K562 (cell line): ENCODE measurements at regions not wholly inside any gene's neighbourhood (a gene's known extent, or its start where the extent isn't known, plus 50 kb on each side); places are given as distances from the start of the nearest gene placed in this dataset.

Experiments used
- ATF6 ChIP-seq: sonication (generic); formaldehyde crosslinking; IDR thresholded peaks from 2 replicates; pipeline ENCODE4 v1.4.0; 2020; ENCODE audit warnings: mild to moderate bottlenecking, missing genetic modification reagents
- CBX1 ChIP-seq: sonication (generic); IDR thresholded peaks from 2 replicates; pipeline ENCODE4 v1.6.1; 2016; ENCODE audit warnings: antibody characterized with exemption, low read depth, mild to moderate bottlenecking
- DPF2 ChIP-seq: fragments of 450-650 bp; IDR thresholded peaks from 2 replicates; pipeline ENCODE4 v1.6.1; 2016
- ESRRA ChIP-seq: fragments of 450-650 bp; IDR thresholded peaks from 2 replicates; pipeline ENCODE4 v1.6.1; 2014; ENCODE audit warnings: low read depth, mild to moderate bottlenecking, moderate library complexity, borderline replicate concordance
- FUS ChIP-seq: fragments of 200-400 bp; formaldehyde crosslinking; optimal IDR thresholded peaks from 2 replicates; pipeline ENCODE3; 2017; ENCODE audit warnings: low read depth, low read length
- HLTF ChIP-seq: fragments of 450-650 bp; IDR thresholded peaks from 2 replicates; pipeline ENCODE4 v1.6.1; 2016
- HMBOX1 ChIP-seq: sonication (generic); IDR thresholded peaks from 2 replicates; pipeline ENCODE4 v1.6.1; 2016
- JUN ChIP-seq, 2 experiments: sonication (generic) in 1 of 2; formaldehyde crosslinking in 1 of 2; IDR thresholded peaks; 2 replicates each; pipeline versions ENCODE4 v1.6.1 to v1.8.0; 2012 to 2022; ENCODE audit warnings: borderline replicate concordance in 2 of 2, mild to moderate bottlenecking in 2 of 2, improper control_type of control experiment in 1 of 2, low read depth in 1 of 2, low read length in 1 of 2, missing genetic modification reagents in 1 of 2
- MXI1 ChIP-seq: IDR thresholded peaks from 2 replicates; pipeline ENCODE4 v1.6.1; 2011; ENCODE audit warnings: low read depth, mild to moderate bottlenecking, improper control_type of control experiment, low read length
- NCOA1 ChIP-seq: fragments of 450-650 bp; IDR thresholded peaks from 2 replicates; pipeline ENCODE4 v1.6.1; 2016; ENCODE audit warnings: low read depth
- PCBP2 ChIP-seq: fragments of 200-400 bp; formaldehyde crosslinking; IDR thresholded peaks from 2 replicates; pipeline ENCODE4 v1.6.1; 2018; ENCODE audit warnings: low read length, low read depth, mild to moderate bottlenecking, moderate library complexity; ENCODE audit not compliant: poor library complexity, severe bottlenecking
- PHB ChIP-seq: fragments of 250-450 bp; sonication (Bioruptor Pico); IDR thresholded peaks from 2 replicates; pipeline ENCODE4 v1.5.0; 2021
- PHF8 ChIP-seq: fragments of 200-600 bp; sonication (generic); IDR thresholded peaks from 2 replicates; pipeline ENCODE4 v1.6.1; 2012; ENCODE audit warnings: mixed run types, mild to moderate bottlenecking, inconsistent platforms, low read length, moderate library complexity, borderline replicate concordance
- PML ChIP-seq: IDR thresholded peaks from 2 replicates; pipeline ENCODE4 v1.6.1; 2012; ENCODE audit warnings: low read length, inconsistent platforms
- PPARD ChIP-seq: fragments of 250-450 bp; sonication (Bioruptor Pico); IDR thresholded peaks from 2 replicates; pipeline ENCODE4 v1.8.0; 2022; ENCODE audit warnings: inconsistent platforms, mild to moderate bottlenecking, moderate library complexity
- PRMT5 ChIP-seq: sonication (generic); formaldehyde crosslinking; IDR thresholded peaks from 2 replicates; pipeline ENCODE4 v1.5.0; 2020; ENCODE audit warnings: missing genetic modification reagents
- PRPF4 ChIP-seq: fragments of 200-400 bp; formaldehyde crosslinking; IDR thresholded peaks from one replicate; pipeline ENCODE4 v1.6.1; 2017; ENCODE audit warnings: low read length, low read depth, mild to moderate bottlenecking; ENCODE audit not compliant: insufficient read depth, poor library complexity, severe bottlenecking
- RFX5 ChIP-seq: IDR thresholded peaks from 2 replicates; pipeline ENCODE4 v1.6.1; 2011; ENCODE audit warnings: low read depth, mild to moderate bottlenecking, improper control_type of control experiment, low read length
- TCF7 ChIP-seq: sonication (generic); IDR thresholded peaks from 2 replicates; pipeline ENCODE4 v1.6.1; 2016; ENCODE audit warnings: antibody characterized with exemption, borderline replicate concordance
- U2AF2 ChIP-seq: fragments of 200-400 bp; formaldehyde crosslinking; optimal IDR thresholded peaks from 2 replicates; pipeline ENCODE3; 2017; ENCODE audit warnings: low read depth, mild to moderate bottlenecking, low read length
- YY1 ChIP-seq, 3 experiments: IDR thresholded peaks; 2 replicates each; pipeline ENCODE4 v1.6.1; 2011; ENCODE audit warnings: low read length in 2 of 3, mild to moderate bottlenecking in 2 of 3, moderate library complexity in 2 of 3, borderline replicate concordance in 1 of 3, control low read depth in 1 of 3, low read depth in 1 of 3; ENCODE audit not compliant: insufficient read depth in 3 of 3, insufficient replicate concordance in 2 of 3, control insufficient read depth in 1 of 3, insufficient read length in 1 of 3; ENCODE audit errors: extremely low read depth in 1 of 3
- ZBTB5 ChIP-seq: fragments of 450-650 bp; IDR thresholded peaks from 2 replicates; pipeline ENCODE4 v1.6.1; 2017; ENCODE audit warnings: antibody characterized with exemption
- ZNF316 ChIP-seq: fragments of 450-650 bp; IDR thresholded peaks from 2 replicates; pipeline ENCODE4 v1.6.1; 2016
- ZNF785 ChIP-seq: fragments of 250-450 bp; sonication (Bioruptor Pico); IDR thresholded peaks from 2 replicates; pipeline ENCODE4 v1.4.0; 2020; ENCODE audit warnings: mild to moderate bottlenecking

DNA sequence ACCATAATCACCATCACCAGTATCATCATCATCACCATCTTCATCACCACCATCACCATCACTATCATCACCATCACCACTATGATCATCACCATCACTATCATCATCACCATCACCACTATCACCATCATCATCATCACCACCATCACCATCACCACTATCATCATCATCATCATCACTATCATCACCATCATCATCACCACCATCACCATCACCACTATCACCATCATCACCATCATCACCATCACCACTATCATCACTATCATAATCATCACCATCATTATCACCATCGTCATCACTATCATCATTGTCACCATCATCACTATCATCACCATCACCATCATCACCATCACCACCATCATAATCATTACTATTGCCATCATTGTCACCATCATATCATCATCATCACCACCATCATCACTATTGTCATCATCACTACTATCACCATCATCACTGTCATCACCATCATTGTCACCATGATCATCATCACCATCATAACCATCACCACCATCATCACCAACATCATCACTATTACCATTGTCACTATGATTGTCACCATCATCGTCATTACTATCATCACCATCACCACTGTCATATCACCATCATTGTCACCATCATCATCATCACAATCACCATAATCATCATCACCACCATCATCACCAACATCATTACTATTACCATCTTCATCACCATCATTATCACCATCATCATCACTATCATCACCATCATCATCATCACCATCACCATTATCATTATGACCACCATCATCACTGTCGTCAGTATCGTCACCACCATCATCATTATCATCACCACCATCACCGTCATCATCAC lies 154.7 kb downstream of the ACTR3B start (continued):
- TF ChIP-seq MXI1 (no peak), ZNF316 (peak; percentile 43; the same call in 1 of the 2 replicates), U2AF2 (no peak), ZBTB5 (no peak), FUS (no peak), HMBOX1 (no peak), PCBP2 (no peak), HLTF (no peak), PRMT5 (CRISPR knock-in tag) (no peak), PRPF4 (no peak), ATF6 (CRISPR knock-in tag) (no peak), JUN (IDR thresholded peaks at IDR 0.05; ENCODE audit: borderline replicate concordance, low read depth, low read length) (no peak), JUN (CRISPR knock-in tag; IDR thresholded peaks at IDR 0.05; ENCODE audit: borderline replicate concordance) (0 out of 2 replicates have a peak, but pooled peaks have one; percentile 51), PML (no peak), TCF7 (no peak), RFX5 (no peak), CBX1 (no peak), ZNF785 (no peak), PHF8 (no peak), YY1 (IDR thresholded peaks at IDR 0.05; ENCODE audit: borderline replicate concordance in 1 of 3, control insufficient read depth in 1 of 3, extremely low read depth in 1 of 3, insufficient read depth in 3 of 3, insufficient read length in 1 of 3, insufficient replicate concordance in 2 of 3, low read depth in 1 of 3, low read length in 2 of 3) (no peak), ESRRA (no peak), PPARD (no peak), NCOA1 (0 out of 2 replicates have a peak, but pooled peaks have one; percentile 24), DPF2 (0 out of 2 replicates have a peak, but pooled peaks have one; percentile 7), PHB (CRISPR knock-in tag) (no peak)
